ENCODE measurements at regions not wholly inside any gene's neighbourhood (a gene's known extent, or its start where the extent isn't known, plus 50 kb on each side); places are given as distances from the start of the nearest gene placed in this dataset.

- no peak for TF ChIP-seq ZNF274 (IDR thresholded peaks at IDR 0.05; ENCODE audit: low read depth, low read length)
- TF ChIP-seq YY1 (IDR thresholded peaks at IDR 0.05; ENCODE audit: insufficient read depth, insufficient read length): no peak
Measured at GRCh38 chr2:5868931-5869330, 176.7 kb downstream of the SOX11 start.

All from NT2/D1 (cell line).